Panc1 (cell line): ENCODE measurements at regions not wholly inside any gene's neighbourhood (a gene's known extent, or its start where the extent isn't known, plus 50 kb on each side); places are given as distances from the start of the nearest gene placed in this dataset.
"Not testable (repeated sequence)": the region's sequence is repeated elsewhere in the genome, so short reads cannot be mapped to it uniquely, and the experiment has no call there.

Experiments used
- ATAC-seq: fragments of 200-7000 bp; cut with Tn5 transposase; 2 replicates; pipeline ENCODE4 v1.9.1; 2020; ENCODE audit warnings: mild to moderate bottlenecking, moderate library complexity
- BruUV-seq: library from RNA; stranded (reverse); fragments of 400-500 nt; replicated peaks from 2 replicates; lab custom pipeline; 2021; lab: Mats Ljungman, UMichigan
- CTCF ChIA-PET: fragments of 300-600 bp; sonication (Branson Sonifier 250); formaldehyde crosslinking; loops from one replicate; lab custom pipeline; 2022; ENCODE audit warnings: antibody characterized with exemption; lab: Charles Lee
- POLR2A ChIA-PET: fragments of 300-600 bp; sonication (Branson Sonifier 250); formaldehyde crosslinking; loops from one replicate; lab custom pipeline; 2022; ENCODE audit warnings: antibody characterized with exemption; lab: Charles Lee
- DNase-seq: peaks from one replicate; pipeline ENCODE4 v3.0.0-alpha.2; 2010; ENCODE audit warnings: low read depth, low spot score
- H3K27ac ChIP-seq: 2 replicates; pipeline ENCODE4 v1.5.1; 2011; ENCODE audit warnings: mild to moderate bottlenecking, low read length, inconsistent platforms
- H3K27me3 ChIP-seq: fragments of 200-500 bp; sonication (Bioruptor generic); 2 replicates; pipeline ENCODE4 v1.6.0; 2014; ENCODE audit warnings: low read length, inconsistent platforms; ENCODE audit not compliant: control insufficient read depth, insufficient read depth
- H3K36me3 ChIP-seq: fragments of 200-500 bp; sonication (Bioruptor generic); 2 replicates; pipeline ENCODE4 v1.5.1; 2014; ENCODE audit warnings: inconsistent platforms, mild to moderate bottlenecking, low read length, moderate library complexity; ENCODE audit not compliant: control insufficient read depth, insufficient read depth
- H3K4me1 ChIP-seq: 2 replicates; pipeline ENCODE4 v1.5.1; 2011; ENCODE audit warnings: inconsistent platforms, mild to moderate bottlenecking, low read length, moderate library complexity; ENCODE audit not compliant: control insufficient read depth, insufficient read depth
- H3K4me3 ChIP-seq, 2 experiments: 2 replicates each; pipeline ENCODE4 v1.5.1; 2011 to 2012; ENCODE audit warnings: low read depth in 2 of 2, low read length in 2 of 2, mild to moderate bottlenecking in 2 of 2, inconsistent platforms in 1 of 2, moderate library complexity in 1 of 2
- H3K9me3 ChIP-seq: fragments of 200-500 bp; sonication (Bioruptor generic); 2 replicates; pipeline ENCODE4 v1.5.1; 2014; ENCODE audit warnings: low read depth, mild to moderate bottlenecking, inconsistent platforms, low read length, moderate library complexity; ENCODE audit not compliant: control insufficient read depth, insufficient read depth
- POLR2AphosphoS5 ChIP-seq: IDR thresholded peaks from 2 replicates; pipeline ENCODE4 v1.6.1; 2012; ENCODE audit warnings: mild to moderate bottlenecking, low read depth, low read length, moderate library complexity
- REST ChIP-seq, 2 experiments: IDR thresholded peaks; 2 replicates each; pipeline ENCODE4 v1.6.1; 2011 to 2012; ENCODE audit warnings: low read depth in 2 of 2, control low read depth in 1 of 2, low read length in 1 of 2, mild to moderate bottlenecking in 1 of 2, moderate library complexity in 1 of 2; ENCODE audit not compliant: insufficient read depth in 1 of 2
- SIN3A ChIP-seq: IDR thresholded peaks from 2 replicates; pipeline ENCODE4 v1.6.1; 2012; ENCODE audit warnings: low read depth, mild to moderate bottlenecking, low read length, moderate library complexity, borderline replicate concordance; ENCODE audit not compliant: insufficient read depth
- TCF7L2 ChIP-seq: IDR thresholded peaks from 2 replicates; pipeline ENCODE4 v1.6.1; 2011; ENCODE audit warnings: mild to moderate bottlenecking, low read depth, low read length, inconsistent platforms
- in situ Hi-C: cut with HindIII; loops from 2 replicates; pipeline ENCODE4 v1.10.0; 2016; ENCODE audit warnings: low sequenced_read_pairs, low pct_unique_long_range_greater_than_20kb
- intact Hi-C: fragments of 100-400 bp; cut with micrococcal nuclease; formaldehyde crosslinking; loops from one replicate; pipeline ENCODE4 v1.10.0; 2022; ENCODE audit not compliant: unreplicated experiment
- TF ChIP-seq, protein P1 (sequence below): fragments of 450-650 bp; IDR thresholded peaks from 2 replicates; pipeline ENCODE4 v1.5.1; 2017; ENCODE audit warnings: mild to moderate bottlenecking

DNA sequence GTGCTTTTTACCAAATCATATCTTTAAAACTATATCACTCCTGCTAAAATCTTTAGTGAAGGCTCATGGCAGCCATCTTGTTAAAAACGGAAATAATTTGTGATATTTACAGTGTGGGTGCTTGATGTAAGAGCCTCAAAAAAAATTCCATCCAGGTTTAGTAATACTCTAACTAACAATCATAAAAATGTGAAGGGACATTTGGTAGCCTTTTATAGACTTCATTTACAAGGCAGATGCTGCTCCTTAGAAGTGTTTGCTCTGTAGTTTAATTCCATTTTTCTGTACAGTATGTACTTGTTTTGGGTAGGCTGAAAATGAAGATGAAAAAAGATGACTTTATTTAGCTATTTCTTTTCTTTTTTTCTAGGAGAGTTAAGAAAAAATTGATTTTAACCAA lies 525.0 kb downstream of the ZEB2 start:
- CTCF ChIA-PET: no interaction called here
- TF ChIP-seq, protein P1, sequence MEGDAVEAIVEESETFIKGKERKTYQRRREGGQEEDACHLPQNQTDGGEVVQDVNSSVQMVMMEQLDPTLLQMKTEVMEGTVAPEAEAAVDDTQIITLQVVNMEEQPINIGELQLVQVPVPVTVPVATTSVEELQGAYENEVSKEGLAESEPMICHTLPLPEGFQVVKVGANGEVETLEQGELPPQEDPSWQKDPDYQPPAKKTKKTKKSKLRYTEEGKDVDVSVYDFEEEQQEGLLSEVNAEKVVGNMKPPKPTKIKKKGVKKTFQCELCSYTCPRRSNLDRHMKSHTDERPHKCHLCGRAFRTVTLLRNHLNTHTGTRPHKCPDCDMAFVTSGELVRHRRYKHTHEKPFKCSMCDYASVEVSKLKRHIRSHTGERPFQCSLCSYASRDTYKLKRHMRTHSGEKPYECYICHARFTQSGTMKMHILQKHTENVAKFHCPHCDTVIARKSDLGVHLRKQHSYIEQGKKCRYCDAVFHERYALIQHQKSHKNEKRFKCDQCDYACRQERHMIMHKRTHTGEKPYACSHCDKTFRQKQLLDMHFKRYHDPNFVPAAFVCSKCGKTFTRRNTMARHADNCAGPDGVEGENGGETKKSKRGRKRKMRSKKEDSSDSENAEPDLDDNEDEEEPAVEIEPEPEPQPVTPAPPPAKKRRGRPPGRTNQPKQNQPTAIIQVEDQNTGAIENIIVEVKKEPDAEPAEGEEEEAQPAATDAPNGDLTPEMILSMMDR: no peak
- TF ChIP-seq REST (IDR thresholded peaks at IDR 0.05; ENCODE audit: insufficient read depth in 1 of 2, low read depth in 2 of 2, low read length in 1 of 2) (no peak), SIN3A (no peak), TCF7L2 (no peak), POLR2AphosphoS5 (no peak)
- in situ Hi-C loops (no loop called here), intact Hi-C loops (no loop called here)
- no peaks in the 10 kb centered on the region for H3K27me3 ChIP-seq
- no peak for DNase-seq
- no peaks in the 10 kb centered on the region for H3K9me3 ChIP-seq
- no peaks in the 10 kb centered on the region for H3K36me3 ChIP-seq
- ATAC-seq: no peak
- H3K27ac ChIP-seq: no peak overlapping the region
- POLR2A ChIA-PET: no interaction called here
- H3K4me3 ChIP-seq: no peak overlapping the region
- H3K4me1 ChIP-seq: no peaks in the 10 kb centered on the region
- no TSS peak for BruUV-seq

GRCh38 chr2:143991596-143991995 lies 528.3 kb downstream of the ZEB2 start:
- POLR2A ChIA-PET, H3K36me3 ChIP-seq, intact Hi-C loops, H3K4me3 ChIP-seq, BruUV-seq, H3K27ac ChIP-seq, DNase-seq, H3K9me3 ChIP-seq, CTCF ChIA-PET, H3K27me3 ChIP-seq, in situ Hi-C loops, ATAC-seq, H3K4me1 ChIP-seq: not testable (repeated sequence)

DNA sequence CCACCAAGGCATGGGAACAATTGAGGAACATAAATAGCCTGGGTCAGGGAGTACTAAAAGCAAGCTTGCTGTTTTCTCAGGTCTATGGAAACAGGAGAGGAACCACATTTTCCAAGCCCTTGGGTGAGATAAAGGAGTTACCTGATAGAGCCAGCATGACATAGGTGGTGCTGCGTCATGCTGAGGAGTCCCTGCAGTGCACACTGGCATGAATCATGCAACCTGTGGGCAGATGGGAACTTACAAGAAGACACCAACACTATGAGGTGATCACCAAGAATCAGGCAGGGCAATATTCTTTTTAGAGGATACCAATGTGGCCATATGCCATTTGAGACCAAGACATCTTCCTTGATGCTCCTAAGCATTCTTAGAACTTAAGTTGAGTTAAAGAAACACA lies 531.8 kb downstream of the ZEB2 start:
- ChIA-PET CTCF (no interaction called here), POLR2A (no interaction called here)
- Histone ChIP-seq H3K27ac (no peak overlapping the region), H3K27me3 (no peaks in the 10 kb centered on the region), H3K36me3 (no peaks in the 10 kb centered on the region), H3K9me3 (no peaks in the 10 kb centered on the region), H3K4me1 (no peaks in the 10 kb centered on the region), H3K4me3 (no peak overlapping the region)
- TF ChIP-seq SIN3A: no peak
- TF ChIP-seq, protein P1: no peak
- no peak for TF ChIP-seq POLR2AphosphoS5
- TF ChIP-seq TCF7L2: no peak
- in situ Hi-C loops: no loop called here
- ATAC-seq (no peak), DNase-seq (no peak)
- intact Hi-C loops: no loop called here
- BruUV-seq: no TSS peak
